ENCODE measurements at regions not wholly inside any gene's neighbourhood (a gene's known extent, or its start where the extent isn't known, plus 50 kb on each side); places are given as distances from the start of the nearest gene placed in this dataset.

- TF ChIP-seq CTCF (IDR thresholded peaks at IDR 0.05; ENCODE audit: low read depth, low read length): no peak
- DNase-seq (ENCODE audit: extremely low read depth, low read depth): no peak
Observed at GRCh38 chr18:78457011-78457410, 522.6 kb upstream of the SALL3 start.

DNA sequence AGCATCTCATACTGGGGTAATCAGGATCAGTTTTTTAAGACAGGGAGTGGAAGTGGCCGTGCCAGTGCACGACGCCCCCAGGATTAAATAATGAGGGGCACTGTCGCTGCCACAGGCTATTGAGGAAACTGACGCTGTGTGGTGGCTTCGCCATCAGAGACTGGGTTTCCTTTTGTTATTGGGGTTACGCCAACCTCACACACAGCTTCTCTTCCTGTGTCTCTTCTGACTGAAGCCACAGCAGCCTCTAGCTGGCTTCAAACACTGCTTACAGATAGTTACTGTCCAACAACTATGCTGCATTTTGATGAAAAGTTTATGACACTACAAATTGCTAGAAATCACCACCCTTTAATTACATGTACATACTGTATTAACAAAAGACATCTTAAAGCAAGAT lies 521.9 kb upstream of the SALL3 start:
- DNase-seq (ENCODE audit: extremely low read depth, low read depth): no peak
- no peak for TF ChIP-seq CTCF (IDR thresholded peaks at IDR 0.05; ENCODE audit: low read depth, low read length)

- TF ChIP-seq CTCF (IDR thresholded peaks at IDR 0.05; ENCODE audit: low read depth, low read length): no peak
- DNase-seq (ENCODE audit: extremely low read depth, low read depth): no peak
Observed at GRCh38 chr18:78458356-78458755, 521.3 kb upstream of the SALL3 start.

- no peak for DNase-seq (ENCODE audit: extremely low read depth, low read depth)
Observed at GRCh38 chr18:78459668-78460067, 520.0 kb upstream of the SALL3 start.

GRCh38 chr18:78460558-78460957 lies 519.1 kb upstream of the SALL3 start:
- TF ChIP-seq CTCF (IDR thresholded peaks at IDR 0.05; ENCODE audit: low read depth, low read length): no peak
- DNase-seq (ENCODE audit: extremely low read depth, low read depth): no peak

More at GRCh38 chr18:78459668-78460067, 520.0 kb upstream of the SALL3 start:
- no peak for TF ChIP-seq CTCF (IDR thresholded peaks at IDR 0.05; ENCODE audit: low read depth, low read length)

DNA sequence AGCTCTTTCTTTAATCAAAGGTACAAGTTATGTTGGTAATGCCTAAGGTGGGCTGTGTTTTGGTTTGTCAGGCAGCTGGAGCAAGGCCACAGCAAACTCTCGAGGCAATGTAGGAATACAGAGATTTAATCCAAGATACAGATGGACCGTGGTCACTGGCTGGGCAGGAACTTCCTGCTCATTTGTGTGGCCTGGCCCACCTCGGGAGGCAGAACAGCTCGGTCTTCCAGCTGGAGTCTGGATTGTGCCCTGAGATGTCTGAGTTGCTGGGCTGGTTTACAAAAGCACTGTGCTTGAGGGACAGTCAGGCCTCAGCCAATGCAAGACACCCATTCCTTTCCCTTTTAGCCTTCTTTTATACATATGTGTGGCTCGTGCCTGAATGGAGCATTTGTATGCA lies 506.1 kb upstream of the SALL3 start:
- no peak for TF ChIP-seq CTCF (IDR thresholded peaks at IDR 0.05; ENCODE audit: low read depth, low read length)
- no peak for DNase-seq (ENCODE audit: extremely low read depth, low read depth)

DNA sequence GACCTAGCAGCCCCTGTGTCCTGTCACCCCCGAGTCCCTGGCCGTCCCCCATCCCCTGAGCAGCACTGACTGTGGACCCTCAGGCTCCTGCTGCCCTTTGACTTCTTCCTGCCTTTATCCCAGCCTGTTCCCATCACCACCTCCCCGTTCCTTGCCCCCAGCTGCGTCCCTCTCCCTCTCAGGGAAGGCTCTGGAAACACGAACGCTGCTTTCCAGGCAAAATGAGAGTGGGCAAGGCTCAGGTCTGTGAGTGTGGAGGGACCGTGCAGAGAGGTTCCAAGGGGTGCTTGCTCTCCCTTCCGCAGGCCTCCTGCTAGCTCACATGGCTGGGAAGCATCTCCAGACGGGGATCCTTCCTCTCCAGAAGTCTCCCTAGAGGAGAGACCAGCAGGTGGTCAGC lies 501.8 kb upstream of the SALL3 start:
- DNase-seq (ENCODE audit: extremely low read depth, low read depth): no peak
- no peak for TF ChIP-seq CTCF (IDR thresholded peaks at IDR 0.05; ENCODE audit: low read depth, low read length)

Measured in AG09319 (cell line).